CD14-positive monocyte (primary cell): ENCODE measurements at regions not wholly inside any gene's neighbourhood (a gene's known extent, or its start where the extent isn't known, plus 50 kb on each side); places are given as distances from the start of the nearest gene placed in this dataset.

ENCODE experiments used
- DNase-seq, 3 donors: peaks; one replicate each; pipeline ENCODE4 v3.0.0-alpha.2; 2011 to 2022
- H2AFZ ChIP-seq: 2 replicates; pipeline ENCODE4 v1.6.0; 2012; ENCODE audit warnings: mild to moderate bottlenecking, low read depth, low read length, inconsistent platforms; ENCODE audit not compliant: insufficient read depth, poor library complexity, severe bottlenecking
- H3K27ac ChIP-seq, 2 donors: 1 replicate in 1 of 2; 2 replicates in 1 of 2; pipeline ENCODE4 v1.5.1; 2012 to 2013; ENCODE audit warnings: low read length in 2 of 2, control low read depth in 1 of 2, inconsistent platforms in 1 of 2, low read depth in 1 of 2, mild to moderate bottlenecking in 1 of 2
- H3K27me3 ChIP-seq, 2 donors: one replicate each; pipeline versions ENCODE4 v1.6.0 to v1.6.1; 2011 to 2013; ENCODE audit warnings: low read length in 2 of 2; ENCODE audit not compliant: control insufficient read depth in 2 of 2, insufficient read depth in 2 of 2
- H3K36me3 ChIP-seq, 2 donors: replicated peaks in 1 of 2; 1 replicate in 1 of 2; 2 replicates in 1 of 2; pipeline versions ENCODE4 v1.5.1 to v1.6.1; 2012 to 2013; ENCODE audit warnings: low read length in 2 of 2, control low read depth in 1 of 2, inconsistent platforms in 1 of 2, mild to moderate bottlenecking in 1 of 2; ENCODE audit not compliant: insufficient read depth in 2 of 2, control insufficient read depth in 1 of 2
- H3K4me1 ChIP-seq, 2 donors: 1 replicate in 1 of 2; 2 replicates in 1 of 2; pipeline versions ENCODE4 v1.5.1 to v1.6.1; 2012 to 2013; ENCODE audit warnings: low read length in 2 of 2, control low read depth in 1 of 2, inconsistent platforms in 1 of 2, mild to moderate bottlenecking in 1 of 2, moderate library complexity in 1 of 2; ENCODE audit not compliant: insufficient read depth in 2 of 2, control insufficient read depth in 1 of 2
- H3K4me2 ChIP-seq: replicated peaks from 2 replicates; pipeline ENCODE3; 2012; ENCODE audit warnings: low read length, moderate library complexity, mild to moderate bottlenecking; ENCODE audit not compliant: poor library complexity, severe bottlenecking; ENCODE audit errors: extremely low read depth
- H3K4me3 ChIP-seq, 3 experiments: fragments of 200-600 bp in 1 of 3; sonication (generic) in 1 of 3; replicated peaks in 1 of 3; 1 replicate in 2 of 3; 2 replicates in 1 of 3; pipeline ENCODE4 v1.5.1; 2011 to 2013; ENCODE audit warnings: low read length in 3 of 3, mild to moderate bottlenecking in 3 of 3, control low read depth in 2 of 3, low read depth in 2 of 3, inconsistent platforms in 1 of 3, moderate library complexity in 1 of 3
- H3K79me2 ChIP-seq: 2 replicates; pipeline ENCODE4 v1.6.0; 2012; ENCODE audit warnings: mild to moderate bottlenecking, control low read depth, inconsistent platforms, low read length, moderate library complexity; ENCODE audit not compliant: insufficient read depth
- H3K9ac ChIP-seq: 2 replicates; pipeline ENCODE4 v1.6.0; 2017; ENCODE audit warnings: low read length, mild to moderate bottlenecking; ENCODE audit not compliant: insufficient read depth, poor library complexity, severe bottlenecking
- H3K9me3 ChIP-seq, 2 donors: replicated peaks in 1 of 2; 1 replicate in 1 of 2; 2 replicates in 1 of 2; pipeline versions ENCODE4 v1.5.1 to v1.6.1; 2012 to 2013; ENCODE audit warnings: low read length in 2 of 2, control low read depth in 1 of 2; ENCODE audit not compliant: control insufficient read depth in 1 of 2, insufficient read depth in 1 of 2
- H4K20me1 ChIP-seq: 2 replicates; pipeline ENCODE4 v1.6.0; 2012; ENCODE audit warnings: mild to moderate bottlenecking, low read length, control low read depth, moderate library complexity; ENCODE audit not compliant: insufficient read depth
- H3K27ac Mint-ChIP-seq, 7 donors: one replicate each; pipeline ENCODE4 v1.8.0; 2020; ENCODE audit warnings: mild to moderate bottlenecking in 7 of 7, mixed read lengths in 7 of 7, moderate library complexity in 6 of 7, inconsistent platforms in 2 of 7
- H3K27me3 Mint-ChIP-seq, 3 donors: one replicate each; pipeline ENCODE4 v1.8.0; 2021 to 2022; ENCODE audit warnings: low read depth in 3 of 3, mild to moderate bottlenecking in 3 of 3, mixed read lengths in 3 of 3, moderate library complexity in 3 of 3, inconsistent platforms in 1 of 3
- H3K36me3 Mint-ChIP-seq, 2 donors: one replicate each; pipeline ENCODE4 v1.8.0; 2020; ENCODE audit warnings: mixed read lengths in 2 of 2, inconsistent platforms in 1 of 2, mild to moderate bottlenecking in 1 of 2
- H3K4me1 Mint-ChIP-seq: one replicate; pipeline ENCODE4 v1.8.0; 2020; ENCODE audit warnings: mild to moderate bottlenecking, mixed read lengths
- H3K4me3 Mint-ChIP-seq, 2 donors: one replicate each; pipeline ENCODE4 v1.8.0; 2020; ENCODE audit warnings: mild to moderate bottlenecking in 2 of 2, mixed read lengths in 2 of 2, moderate library complexity in 1 of 2
- H3K9me3 Mint-ChIP-seq, 7 donors: one replicate each; pipeline ENCODE4 v1.8.0; 2020 to 2022; ENCODE audit warnings: mixed read lengths in 7 of 7, mild to moderate bottlenecking in 6 of 7, moderate library complexity in 6 of 7, inconsistent platforms in 2 of 7
- WGBS: methylation state at CpG from one replicate; pipeline ENCODE4 v1.1.5; 2013; ENCODE audit warnings: missing lambda C conversion rate; ENCODE audit not compliant: insufficient coverage; 5-methylcytosine and 5-hydroxymethylcytosine counted together
- intact Hi-C, 2 donors: fragments of 100-400 bp; cut with micrococcal nuclease; formaldehyde crosslinking; loops; one replicate each; pipeline versions ENCODE4 v1.15.0 to v1.15.1; 2023
- TF ChIP-seq, protein P1 (sequence below): fragments of 200-600 bp; IDR thresholded peaks from one replicate; pipeline ENCODE4 v1.8.0; 2022; ENCODE audit warnings: antibody characterized with exemption, mild to moderate bottlenecking

DNA sequence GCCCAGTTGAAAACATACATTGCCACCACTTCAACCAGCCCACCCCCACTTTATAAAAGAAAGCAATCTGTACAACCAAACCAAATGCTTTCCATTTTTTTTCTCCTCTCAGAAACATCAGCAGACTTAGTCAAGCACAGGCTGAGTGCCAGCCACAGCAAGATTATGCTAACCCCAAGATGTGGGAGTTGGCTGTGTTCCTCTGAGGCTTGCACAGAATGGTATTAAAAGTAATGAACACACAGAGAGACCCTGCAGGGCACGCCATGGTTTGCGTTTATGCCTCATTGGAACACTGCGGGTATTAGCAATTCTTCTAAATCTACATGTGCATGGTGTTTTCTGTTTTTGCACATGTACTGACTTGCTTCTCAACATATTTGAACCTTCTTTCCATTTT is 419.9 kb upstream of the GRAMD2B start:
- DNase-seq, result no peak
- intact Hi-C loops, result no loop called here
- no peaks in the 10 kb centered on the region for H4K20me1 ChIP-seq
- no peaks in the 10 kb centered on the region for H3K27me3 ChIP-seq
- no peak overlapping the region for H3K4me3 ChIP-seq
- Mint-ChIP-seq H3K9me3 (peaks cover 0 to 9% (median 3%) of the 10 kb centered on the region in 7 donors), H3K4me1 (no peaks in the 10 kb centered on the region), H3K27me3 (no peaks in the 10 kb centered on the region), H3K36me3 (no peaks in the 10 kb centered on the region), H3K4me3 (no peak overlapping the region), H3K27ac (no peak overlapping the region)
- no peaks in the 10 kb centered on the region for H3K79me2 ChIP-seq
- 100% methylated on average over 2 of the region's 3 CpGs for WGBS
- H3K9ac ChIP-seq, result no peak overlapping the region
- H3K9me3 ChIP-seq, result no peaks in the 10 kb centered on the region
- no peak overlapping the region for H3K27ac ChIP-seq
- H2AFZ ChIP-seq, result no peak overlapping the region
- TF ChIP-seq, protein P1, sequence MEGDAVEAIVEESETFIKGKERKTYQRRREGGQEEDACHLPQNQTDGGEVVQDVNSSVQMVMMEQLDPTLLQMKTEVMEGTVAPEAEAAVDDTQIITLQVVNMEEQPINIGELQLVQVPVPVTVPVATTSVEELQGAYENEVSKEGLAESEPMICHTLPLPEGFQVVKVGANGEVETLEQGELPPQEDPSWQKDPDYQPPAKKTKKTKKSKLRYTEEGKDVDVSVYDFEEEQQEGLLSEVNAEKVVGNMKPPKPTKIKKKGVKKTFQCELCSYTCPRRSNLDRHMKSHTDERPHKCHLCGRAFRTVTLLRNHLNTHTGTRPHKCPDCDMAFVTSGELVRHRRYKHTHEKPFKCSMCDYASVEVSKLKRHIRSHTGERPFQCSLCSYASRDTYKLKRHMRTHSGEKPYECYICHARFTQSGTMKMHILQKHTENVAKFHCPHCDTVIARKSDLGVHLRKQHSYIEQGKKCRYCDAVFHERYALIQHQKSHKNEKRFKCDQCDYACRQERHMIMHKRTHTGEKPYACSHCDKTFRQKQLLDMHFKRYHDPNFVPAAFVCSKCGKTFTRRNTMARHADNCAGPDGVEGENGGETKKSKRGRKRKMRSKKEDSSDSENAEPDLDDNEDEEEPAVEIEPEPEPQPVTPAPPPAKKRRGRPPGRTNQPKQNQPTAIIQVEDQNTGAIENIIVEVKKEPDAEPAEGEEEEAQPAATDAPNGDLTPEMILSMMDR, result no peak
- no peak overlapping the region for H3K4me2 ChIP-seq
- H3K4me1 ChIP-seq, result no peaks in the 10 kb centered on the region
- no peaks in the 10 kb centered on the region for H3K36me3 ChIP-seq

DNA sequence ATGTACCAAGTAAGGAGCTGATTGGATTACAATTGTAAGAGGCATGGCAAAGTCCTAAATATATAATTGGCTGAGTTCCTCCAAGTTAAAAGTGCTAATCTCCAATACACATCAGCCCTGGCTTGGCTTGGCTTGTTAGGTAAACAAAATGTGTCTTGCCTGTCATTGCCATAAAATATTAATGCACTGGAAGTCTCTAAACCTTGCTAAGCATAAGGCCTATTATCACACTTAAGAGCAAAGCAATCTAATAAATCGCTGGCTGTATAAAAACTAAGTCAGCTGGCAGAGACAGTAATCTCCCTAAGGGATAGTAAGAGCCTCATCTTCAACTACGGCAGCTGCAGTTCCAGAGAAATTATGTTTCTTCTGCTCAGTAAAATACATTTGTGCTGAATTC is 418.6 kb upstream of the GRAMD2B start:
- peaks cover 0 to 6% (median 4%) of the 10 kb centered on the region in 7 donors for H3K9me3 Mint-ChIP-seq
- no peaks in the 10 kb centered on the region for H3K27me3 Mint-ChIP-seq
- H3K36me3 Mint-ChIP-seq, result no peaks in the 10 kb centered on the region
- H4K20me1 ChIP-seq, result no peaks in the 10 kb centered on the region
- no peaks in the 10 kb centered on the region for H3K79me2 ChIP-seq
- H3K27ac ChIP-seq, result no peak overlapping the region
- TF ChIP-seq, protein P1, result no peak
- no peak for DNase-seq
- H3K4me2 ChIP-seq, result no peak overlapping the region
- H3K27ac Mint-ChIP-seq, result no peak overlapping the region
- intact Hi-C loops, result no loop called here
- no peak overlapping the region for H3K4me3 Mint-ChIP-seq
- peaks cover 0 to 12% of the 10 kb centered on the region in 2 donors for H3K9me3 ChIP-seq
- no peak overlapping the region for H3K9ac ChIP-seq
- WGBS, result no CpG with 5 or more reads among the region's 2 CpGs
- no peaks in the 10 kb centered on the region for H3K4me1 ChIP-seq
- no peaks in the 10 kb centered on the region for H3K27me3 ChIP-seq
- H3K4me1 Mint-ChIP-seq, result no peaks in the 10 kb centered on the region
- H3K4me3 ChIP-seq, result no peak overlapping the region
- H3K36me3 ChIP-seq, result no peaks in the 10 kb centered on the region
- no peak overlapping the region for H2AFZ ChIP-seq
